EL (cell line): ENCODE measurements at regions not wholly inside any gene's neighbourhood (a gene's known extent, or its start where the extent isn't known, plus 50 kb on each side); places are given as distances from the start of the nearest gene placed in this dataset.

Experiments
- DNase-seq: peaks from one replicate; pipeline ENCODE4 v3.0.0-alpha.2; 2016

DNA sequence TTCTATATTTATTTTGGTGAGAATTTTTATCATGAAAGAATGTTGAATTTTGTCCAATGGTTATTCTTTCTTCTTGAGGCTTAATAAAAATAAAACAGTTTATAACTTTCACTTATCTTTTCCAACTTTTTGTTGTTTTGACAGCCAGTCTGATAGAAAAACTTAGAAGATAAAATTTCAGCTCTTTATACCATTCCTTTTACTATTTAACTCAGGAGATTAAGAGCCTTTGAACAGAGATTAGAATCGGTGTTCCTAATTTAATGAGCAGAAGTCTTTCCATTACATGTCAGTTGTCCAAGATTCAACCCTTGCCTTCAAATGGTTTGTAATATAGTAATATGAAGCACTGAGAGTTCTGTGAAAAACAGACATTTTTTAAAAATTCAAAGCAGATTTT is 97.8 kb upstream of the SEC61G start:
- no peak for DNase-seq

DNA sequence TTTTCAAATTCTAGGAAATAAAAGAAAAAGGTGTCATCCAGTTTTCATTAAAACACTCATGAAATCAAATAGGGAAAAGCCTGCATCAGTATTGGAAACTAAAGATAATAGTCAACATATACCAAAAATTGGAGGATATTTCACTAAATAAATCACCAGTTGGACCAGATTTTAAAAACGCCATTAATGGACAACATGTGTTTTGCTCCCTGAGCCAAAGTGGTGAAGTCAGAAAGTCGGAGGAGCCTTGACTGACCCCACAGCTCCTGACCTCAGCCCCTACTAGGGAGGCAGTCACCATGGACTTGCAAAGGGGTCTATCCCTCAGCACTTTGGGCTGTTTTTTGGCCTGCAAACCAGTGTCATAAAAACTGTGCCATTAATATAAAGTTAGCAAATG is 98.3 kb upstream of the SEC61G start:
- no peak for DNase-seq

DNA sequence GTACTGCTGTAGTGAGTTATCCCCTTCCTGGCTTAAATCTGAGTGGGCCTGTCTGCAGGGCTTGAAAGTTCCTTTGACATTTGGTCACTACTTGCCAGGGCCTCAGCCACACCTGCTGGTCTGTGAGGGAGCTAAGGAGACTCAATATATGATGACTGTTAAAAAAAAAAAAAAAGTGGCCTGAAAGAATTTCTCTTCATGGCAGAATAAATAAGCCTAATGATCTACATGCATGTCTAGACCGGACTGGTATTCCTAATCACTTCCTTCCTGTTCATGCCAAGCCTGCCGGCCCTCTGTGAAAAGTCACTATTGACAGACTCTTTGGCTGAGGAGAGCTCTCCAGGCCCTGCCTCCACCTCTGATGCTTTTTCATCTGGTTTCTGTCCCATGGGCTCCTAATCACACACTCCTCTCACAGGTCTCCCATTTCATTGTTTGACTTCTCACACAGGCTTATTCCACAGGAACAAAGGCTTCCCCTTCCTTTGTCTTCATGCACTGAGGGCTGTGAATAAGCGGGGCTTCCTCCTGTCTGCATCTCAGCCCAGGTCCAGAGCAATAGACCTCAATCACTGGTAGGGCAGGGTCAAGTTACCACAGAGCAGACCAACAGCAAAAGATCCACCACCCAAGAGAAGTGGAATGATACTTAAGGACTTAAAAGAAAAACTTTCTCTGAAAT is 99.1 kb upstream of the SEC61G start:
- no peak for DNase-seq

DNA sequence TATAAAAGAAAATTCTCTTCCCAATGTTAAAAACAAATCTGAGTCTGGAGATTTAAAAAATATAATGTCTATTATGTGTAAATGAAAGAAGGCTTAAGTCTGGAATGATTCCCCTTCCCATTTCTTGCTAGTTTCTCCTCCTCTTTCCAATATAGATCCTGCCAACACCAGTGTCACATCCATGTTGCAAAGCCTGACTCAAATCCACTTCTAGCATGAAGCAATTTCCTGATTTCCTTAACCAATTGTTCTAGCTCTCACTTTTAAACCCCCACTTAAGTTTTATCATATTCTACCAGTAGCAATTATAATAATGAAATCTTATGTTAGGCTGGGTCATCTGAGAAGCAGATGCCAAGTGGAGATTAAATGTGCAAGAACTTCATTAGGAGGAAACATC is 100.1 kb upstream of the SEC61G start:
- DNase-seq: no peak

DNA sequence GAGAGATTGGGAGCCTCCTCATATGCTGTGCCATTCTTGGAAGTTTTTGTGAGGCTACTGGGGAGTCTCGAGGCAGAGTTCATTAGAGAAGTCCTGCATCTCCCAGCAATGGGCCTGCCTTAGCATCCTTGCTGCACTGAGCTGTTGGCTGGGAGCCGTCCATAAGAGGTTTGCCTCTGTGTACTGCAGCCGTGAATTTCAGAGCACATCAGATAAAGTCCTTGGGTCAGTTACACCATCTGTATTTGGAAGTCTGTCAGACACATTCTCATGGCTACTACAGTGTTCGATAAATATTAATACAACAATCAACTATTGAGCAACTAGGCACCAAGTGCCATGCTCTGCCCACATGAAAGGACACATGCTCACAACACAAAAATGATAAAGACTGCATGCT is 100.5 kb upstream of the SEC61G start:
- no peak for DNase-seq

DNA sequence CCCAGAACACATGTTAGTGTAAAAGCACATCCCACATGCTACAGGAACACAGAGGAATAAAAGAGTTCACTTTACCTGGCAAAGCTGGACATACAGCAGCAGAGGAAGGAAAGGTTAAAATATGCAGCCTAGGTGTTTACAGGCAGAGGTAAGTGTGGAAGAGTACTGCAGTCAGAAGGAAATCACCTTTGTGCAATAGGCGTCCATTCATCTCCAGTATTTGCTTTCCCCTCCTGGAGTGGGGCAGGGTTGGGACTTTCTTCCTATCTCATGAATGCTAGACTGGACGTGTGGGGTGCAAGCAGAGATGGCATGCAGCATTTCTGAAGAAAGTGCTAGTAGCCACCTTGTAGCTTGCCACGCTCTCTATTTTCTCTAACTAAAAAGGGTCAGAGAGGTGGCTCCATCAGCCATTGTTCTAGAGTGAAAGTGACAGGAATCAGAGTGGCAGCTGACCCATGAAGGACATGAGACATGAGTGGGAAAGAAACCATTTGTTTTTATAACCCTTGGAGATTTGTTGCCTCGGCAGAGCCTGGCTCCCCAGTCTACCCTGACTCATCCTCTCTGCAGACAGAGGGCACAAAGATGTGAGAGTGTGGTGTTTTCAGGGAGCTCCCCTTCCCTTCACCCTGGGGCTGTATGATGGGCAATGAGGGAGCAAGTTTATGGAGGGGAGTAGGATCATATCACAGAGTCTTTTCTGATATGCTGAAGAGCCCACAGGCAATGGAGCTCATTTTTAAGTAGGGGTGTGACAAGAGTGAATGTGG is 101.2 kb upstream of the SEC61G start:
- peak; percentile 42 for DNase-seq

DNA sequence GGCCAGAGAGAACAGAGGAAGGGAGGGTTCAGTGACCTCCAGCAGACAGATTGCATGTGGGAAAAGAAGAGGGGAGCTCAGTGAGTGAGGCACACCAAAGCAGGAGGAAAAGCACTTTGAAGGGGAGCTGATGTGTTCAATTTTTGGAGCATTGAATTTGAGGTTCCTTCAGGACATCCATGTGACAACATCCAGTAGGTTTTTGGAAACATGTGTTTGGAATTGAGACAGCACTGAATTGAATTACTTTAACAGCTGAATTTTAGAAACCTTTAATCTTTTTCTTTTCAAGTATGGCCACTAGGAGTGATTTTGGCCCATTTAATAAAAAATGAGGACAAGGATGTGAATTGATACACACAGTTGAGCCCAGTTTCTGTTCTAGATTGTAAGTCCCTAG is 101.8 kb upstream of the SEC61G start:
- no peak for DNase-seq

DNA sequence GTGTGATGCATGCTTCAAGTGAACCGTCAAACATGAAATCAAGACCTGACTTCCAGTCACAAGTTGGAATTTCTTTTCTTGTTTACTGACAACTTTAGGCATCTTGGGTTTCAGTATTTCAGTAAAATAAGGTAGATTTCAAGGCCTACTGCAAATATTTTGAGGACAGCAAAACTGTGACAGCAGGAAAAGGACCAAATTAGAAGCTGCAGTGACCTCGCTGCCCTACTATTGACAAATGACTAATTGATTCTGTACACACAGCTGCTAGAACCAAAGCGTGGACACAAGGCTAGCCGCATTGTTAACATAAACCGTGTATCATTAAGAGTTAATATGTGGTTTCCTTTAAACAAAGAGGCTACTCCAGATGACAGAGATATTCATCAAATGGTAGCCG is 105.7 kb upstream of the SEC61G start:
- no peak for DNase-seq

DNA sequence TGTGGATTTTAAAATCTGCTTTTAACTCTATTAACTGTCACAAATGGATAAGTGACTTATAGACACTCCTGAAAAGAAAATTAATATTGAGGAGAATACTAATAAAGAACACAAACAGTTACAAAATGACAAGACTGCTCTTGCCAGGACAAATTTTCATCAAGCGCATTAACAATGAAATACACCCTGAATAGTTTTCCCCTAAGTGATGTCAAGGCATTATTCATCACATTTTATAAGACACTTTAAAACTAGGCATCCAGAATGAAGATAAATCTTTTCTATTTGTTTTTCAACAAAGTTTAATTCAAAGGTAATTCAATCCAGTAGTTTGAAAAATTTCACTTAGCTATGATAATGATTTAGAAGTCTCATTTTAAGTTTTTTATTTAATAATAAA is 110.5 kb upstream of the SEC61G start:
- DNase-seq: no peak

DNA sequence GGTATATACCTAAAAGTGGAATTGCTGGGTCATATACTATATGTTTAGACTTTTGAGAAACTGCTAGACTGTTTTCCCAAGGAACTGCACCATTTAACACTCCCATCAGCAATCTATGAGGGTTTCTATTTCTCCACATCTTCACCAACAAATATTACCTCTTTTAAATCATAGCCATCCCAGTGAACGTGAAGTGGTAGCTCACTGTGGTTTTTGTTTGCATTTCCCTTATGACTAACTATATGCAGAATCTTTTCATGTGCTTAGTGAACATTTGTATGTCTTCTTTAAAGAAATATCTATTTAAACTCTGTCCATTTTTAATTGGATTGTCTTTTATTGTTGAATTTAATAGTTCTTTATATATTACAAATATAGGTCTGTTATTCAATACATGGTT is 115.8 kb upstream of the SEC61G start:
- no peak for DNase-seq

DNA sequence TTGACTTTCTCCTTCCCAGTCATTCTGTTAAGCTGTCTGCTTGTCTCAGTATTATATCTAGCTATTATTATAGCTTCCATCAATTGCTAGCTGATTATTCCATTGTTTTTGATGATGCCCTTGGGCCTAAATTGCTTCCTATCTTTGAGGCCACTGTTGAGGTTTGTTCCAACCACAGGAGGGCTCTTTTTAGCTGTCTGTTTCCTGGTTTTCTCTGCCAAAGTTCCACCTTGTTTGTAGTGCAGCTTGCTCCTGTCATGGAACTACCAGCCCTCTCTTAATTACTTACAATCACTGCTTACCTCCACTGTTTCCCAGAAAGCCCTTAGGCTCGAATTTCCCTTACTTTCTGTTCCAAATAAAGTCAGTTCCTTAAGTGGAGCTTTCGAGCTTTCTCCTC is 118.7 kb upstream of the SEC61G start:
- peak; percentile 22 for DNase-seq

DNA sequence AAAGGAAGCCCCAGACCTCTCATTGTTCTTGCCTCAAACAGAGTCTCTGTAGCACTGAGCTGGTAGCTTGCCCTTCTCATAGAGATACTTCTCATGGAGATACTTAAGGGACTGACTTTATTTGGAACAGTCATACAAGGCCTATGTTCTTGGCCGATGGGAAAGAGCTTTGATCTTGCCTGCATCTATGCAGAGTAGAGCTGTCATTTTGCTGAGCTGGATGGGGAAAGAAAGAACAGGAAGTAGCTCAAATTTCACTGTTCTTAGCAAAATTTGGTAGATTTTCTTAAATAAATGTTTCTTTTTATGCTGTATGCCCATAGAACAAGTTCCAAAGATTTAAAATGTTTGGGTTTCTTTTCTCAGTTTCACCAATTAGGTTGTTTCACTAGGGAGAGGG is 119.3 kb upstream of the SEC61G start:
- no peak for DNase-seq

DNA sequence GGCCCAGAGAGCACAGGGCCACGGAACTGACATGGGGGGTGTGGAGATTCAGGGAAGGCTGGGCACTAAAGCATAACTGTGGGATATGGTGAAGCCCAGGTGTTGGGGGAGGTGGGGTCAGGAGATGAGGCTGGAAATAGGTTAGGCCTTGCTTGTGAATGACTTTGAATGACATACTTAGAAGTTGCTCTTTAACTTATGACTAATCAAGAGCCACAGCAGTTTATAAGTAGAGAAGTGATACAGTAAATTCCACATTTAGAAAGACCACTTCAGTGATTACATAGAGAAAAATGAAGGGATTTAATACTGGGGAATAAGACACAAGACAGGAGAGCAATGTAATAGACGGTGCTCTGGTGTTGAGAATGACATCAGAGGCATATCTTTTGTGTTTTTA is 120.8 kb upstream of the SEC61G start:
- DNase-seq: no peak

DNA sequence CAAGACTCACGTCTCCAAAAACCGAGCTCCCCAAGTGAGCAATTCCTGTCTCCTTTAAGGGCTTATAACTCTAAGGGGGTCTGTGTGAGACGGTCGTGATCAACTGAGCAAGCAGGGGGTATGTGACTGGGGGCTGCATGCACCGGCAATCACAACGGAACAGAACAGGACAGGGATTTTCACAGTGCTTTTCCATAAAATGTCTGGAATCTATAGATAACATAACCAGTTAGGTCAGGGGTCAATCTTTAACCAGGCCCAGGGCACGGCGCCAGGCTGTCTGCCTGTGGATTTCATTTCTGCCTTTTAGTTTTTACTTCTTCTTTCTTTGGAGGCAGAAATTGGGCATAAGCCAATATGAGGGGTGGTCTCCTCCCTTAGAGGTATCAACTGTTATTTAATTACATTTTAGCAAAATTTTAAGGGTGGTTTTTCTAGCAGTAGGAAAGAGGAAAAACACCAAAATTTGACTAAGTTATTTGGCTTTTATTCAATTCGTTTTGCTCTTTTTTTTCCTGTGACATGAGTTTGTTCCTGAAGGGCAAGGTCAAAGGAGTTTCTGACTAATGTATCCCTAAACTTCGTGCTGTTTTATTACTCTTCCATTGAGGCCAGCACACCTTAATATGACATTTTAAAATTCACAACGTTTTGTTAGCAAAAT is 121.4 kb upstream of the SEC61G start:
- no peak for DNase-seq

DNA sequence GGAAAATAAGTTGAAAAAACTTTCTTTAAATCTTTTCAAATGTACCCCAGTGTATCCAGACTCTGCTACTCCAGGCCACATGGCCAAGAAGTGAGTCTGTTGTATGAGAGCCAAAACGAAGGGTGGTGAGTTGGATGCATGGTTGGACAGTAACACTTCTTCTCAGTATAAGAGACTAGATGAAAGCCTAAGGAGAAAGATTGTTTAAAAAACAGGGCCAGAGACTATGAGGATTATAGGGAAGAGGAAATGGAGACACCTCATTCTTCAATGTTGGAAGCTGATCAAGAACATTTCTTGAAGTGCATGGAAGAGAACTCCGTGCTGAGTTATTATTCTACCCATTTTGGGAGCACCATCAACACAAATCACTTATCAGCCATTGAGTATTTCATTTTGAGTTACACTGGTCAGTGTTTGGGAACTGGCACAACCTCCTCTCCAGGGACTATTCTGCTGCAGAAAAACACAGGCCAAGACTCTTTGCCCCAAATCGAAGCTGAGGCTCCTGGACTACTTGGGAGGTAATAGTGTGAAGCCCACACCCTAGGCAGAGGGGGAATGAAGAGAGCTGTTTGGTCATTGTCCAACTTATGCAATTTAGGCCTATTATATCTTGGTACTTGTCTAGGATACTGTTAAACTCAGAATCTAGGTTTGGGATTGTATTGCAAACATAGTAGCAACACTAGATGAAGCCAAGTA is 123.0 kb upstream of the SEC61G start:
- DNase-seq: no peak

DNA sequence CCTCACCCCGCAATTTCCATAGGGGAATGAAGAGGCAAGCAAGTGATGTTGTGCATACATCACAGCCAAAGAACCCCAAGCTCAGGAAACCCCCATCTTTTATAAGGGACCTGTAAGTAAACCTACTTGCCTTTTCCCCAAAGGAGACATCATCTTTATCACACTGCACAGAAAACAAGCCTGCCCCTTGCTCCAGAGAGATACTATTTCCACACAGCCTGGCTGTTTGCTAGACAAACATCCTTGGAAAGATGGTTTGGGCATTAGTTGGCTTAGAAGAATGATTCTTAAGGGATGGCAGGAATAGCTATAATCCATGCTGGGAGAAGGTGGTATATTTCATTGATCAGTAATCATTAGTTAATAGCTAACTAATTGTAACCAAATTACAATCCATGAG is 123.7 kb upstream of the SEC61G start:
- DNase-seq: no peak

DNA sequence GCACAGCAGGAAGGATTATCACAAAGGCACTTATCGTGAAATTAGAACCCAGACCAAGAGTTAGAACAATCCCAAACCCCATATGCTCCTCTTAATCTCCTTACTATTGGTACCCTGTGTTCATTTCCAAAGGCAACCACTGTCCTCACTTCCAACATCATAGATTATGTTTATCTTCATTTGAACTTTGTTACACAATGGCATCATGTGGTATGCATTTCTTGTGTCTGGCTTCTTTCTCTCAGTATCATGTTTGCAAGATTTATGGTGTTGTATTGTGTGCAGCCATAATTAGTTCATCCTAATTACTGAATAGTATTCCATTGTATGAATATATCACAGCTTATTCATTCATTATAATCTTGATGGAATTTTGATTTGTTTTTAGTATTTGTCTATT is 124.6 kb upstream of the SEC61G start:
- no peak for DNase-seq

DNA sequence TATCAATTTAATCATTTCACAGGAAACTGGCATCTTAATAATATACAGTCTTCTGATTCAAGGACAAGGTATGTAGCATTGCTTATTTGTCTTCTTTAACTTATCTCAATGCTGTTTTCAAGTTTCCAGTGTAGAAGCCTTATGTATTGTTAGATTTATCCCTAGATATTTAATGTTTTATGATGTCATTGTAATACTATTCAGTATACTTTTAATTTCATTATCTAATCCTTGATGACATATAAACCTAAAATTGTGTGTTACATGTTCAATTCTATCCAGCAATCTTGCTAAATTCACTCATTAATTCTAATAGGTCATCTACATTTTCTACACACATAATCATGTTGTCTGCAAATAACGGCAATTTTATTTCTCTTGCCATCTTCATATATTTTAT is 126.3 kb upstream of the SEC61G start:
- no peak for DNase-seq

DNA sequence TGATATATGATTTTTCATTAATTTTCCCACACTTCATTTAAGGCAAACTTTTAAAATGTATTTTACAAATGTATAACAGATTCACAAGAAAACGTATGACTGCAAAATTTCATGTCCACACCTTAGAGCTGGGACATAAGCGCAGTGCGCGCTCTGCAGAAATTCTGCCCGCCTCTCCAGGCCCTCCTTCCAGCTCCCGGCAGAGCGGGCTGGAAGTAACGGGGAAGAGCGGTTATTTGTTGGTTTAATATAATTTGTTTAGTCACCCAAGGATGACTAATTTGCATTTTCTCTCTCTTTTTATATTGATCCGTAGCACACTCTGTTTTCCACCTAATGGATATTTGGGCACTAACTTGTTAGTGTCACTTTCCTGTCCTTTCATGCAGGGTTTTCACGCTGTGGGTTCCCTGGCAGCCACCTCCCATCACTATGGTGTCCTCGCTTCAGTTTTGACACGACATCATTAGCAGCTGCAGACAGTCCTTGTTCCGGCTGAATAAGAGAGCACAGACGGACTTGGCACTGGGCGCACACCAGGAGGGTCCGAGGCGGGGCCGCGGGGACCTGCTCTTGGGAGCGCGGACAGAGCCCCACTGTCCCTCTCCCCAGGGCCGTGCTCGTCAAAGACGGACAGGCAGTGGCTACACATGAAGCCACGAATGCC is 129.2 kb upstream of the SEC61G start:
- DNase-seq: peak; percentile 14

DNA sequence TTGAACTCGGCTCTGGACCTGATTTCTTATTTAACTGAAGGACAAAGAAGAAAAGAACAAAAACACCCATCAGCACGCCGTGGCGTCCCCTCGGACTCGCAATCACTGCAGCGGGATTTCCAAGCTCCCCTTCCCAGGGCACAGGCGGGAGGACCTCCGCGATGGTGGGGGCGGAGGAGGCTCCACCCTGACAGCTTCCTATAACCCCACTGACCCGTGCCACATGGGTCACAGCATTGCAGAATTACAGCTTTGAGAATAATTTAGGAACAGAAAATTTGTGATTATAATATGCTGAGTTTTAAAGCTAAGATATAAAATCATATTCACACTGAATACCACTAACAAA is 129.7 kb upstream of the SEC61G start:
- DNase-seq: no peak

DNA sequence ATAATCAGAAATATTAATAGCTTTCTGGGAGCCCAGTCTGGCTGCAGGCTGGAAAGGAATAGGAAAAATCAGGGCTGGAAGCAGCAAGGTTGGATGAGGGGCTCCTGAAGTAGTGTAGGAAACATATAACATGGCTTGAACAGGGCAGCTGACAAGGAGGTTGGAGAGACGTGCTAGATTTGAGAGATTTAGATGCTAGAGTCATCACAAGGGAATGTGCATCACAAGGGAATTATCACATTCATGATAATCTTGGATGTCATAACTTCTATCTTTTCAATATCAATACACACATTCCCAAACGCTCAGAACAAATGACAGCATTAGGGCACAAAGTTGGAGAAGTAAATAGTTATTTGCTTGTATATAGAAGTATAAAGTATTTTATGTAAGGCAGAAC is 120.9 kb upstream of the EGFR start:
- peak; percentile 35 for DNase-seq

DNA sequence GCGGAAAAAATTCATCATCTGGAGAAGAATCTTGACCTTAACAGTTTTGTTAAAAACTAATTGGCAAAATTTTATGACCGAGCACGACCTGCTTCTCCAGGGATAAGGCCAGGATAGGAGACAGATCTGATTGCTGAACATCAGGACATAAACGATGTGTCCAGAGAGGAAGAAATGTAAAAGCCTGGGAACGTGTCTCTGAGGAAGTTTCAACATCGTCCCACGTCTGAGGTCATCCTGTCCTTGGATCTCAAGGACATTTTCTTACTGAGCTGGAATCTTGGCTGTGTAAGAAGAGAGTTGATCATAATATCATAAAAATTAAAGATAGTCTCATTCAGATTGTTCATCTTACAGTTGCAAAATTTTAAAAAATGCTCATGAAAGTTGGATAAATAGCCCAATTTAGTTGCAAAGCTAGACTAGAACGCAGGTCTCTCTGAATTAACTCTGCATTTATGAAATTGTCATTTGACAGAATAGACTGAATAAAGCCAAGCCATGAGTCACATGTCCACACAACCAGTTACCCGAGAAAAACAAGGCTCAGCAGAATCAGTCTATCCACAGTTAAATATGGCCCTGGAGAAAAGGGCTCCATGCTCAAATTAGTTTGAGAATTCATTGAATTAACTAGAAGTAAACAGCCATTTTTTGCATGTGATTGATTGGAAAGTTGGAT is 120.0 kb upstream of the EGFR start:
- DNase-seq: peak; percentile 11

DNA sequence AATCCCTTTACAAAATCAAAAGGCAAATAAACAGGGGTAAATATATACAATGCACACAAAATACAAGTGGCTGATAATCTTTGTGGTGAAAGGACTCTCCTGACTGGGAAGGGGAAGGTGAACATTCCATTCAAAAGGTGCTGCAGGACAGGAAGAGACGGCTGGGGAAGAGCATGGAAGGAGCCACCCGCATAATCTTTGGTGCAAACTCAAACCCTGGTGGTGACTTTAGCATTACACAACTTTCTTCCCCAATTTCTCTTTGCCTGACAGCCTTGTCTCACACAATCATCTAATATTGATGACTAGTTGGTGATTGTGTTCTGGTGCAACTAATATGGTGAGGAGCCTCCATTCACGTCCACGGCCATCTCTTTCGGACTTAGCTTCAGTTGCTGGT is 117.0 kb upstream of the EGFR start:
- DNase-seq: no peak
